Stimulated activated CD4-positive, alpha-beta T cell treated with anti-CD3 and anti-CD28 coated beads, Interleukin-15, amount 100 ng/mL, for 48 hours (primary cell): ENCODE measurements at regions not wholly inside any gene's neighbourhood (a gene's known extent, or its start where the extent isn't known, plus 50 kb on each side); places are given as distances from the start of the nearest gene placed in this dataset.
A peak's percentile ranks its signal among the peaks of the same experiment; 100 is the strongest.

Experiments used
- DNase-seq, 2 donors: peaks; one replicate each; pipeline ENCODE4 v3.0.0-alpha.2; 2020; ENCODE audit warnings: low read depth in 2 of 2

GRCh38 chr2:205902041-205902899 lies 183.7 kb downstream of the INO80D start:
- no peak for DNase-seq

- DNase-seq, result no peak
These were observed 184.5 kb downstream of the INO80D start for GRCh38 chr2:205901491-205901890.

- DNase-seq, result no peak
These were observed 187.2 kb downstream of the INO80D start for GRCh38 chr2:205898744-205899143.

GRCh38 chr2:205895981-205896655 lies 189.9 kb downstream of the INO80D start:
- DNase-seq, result no peak

- no peak for DNase-seq
These were observed 193.2 kb downstream of the INO80D start for GRCh38 chr2:205892665-205893259.

GRCh38 chr2:205892251-205892655 lies 193.7 kb downstream of the INO80D start:
- DNase-seq, result no peak

- DNase-seq, result no peak
These were observed 196.9 kb downstream of the INO80D start for GRCh38 chr2:205889114-205889513.

GRCh38 chr2:205887637-205888036 lies 198.3 kb downstream of the INO80D start:
- DNase-seq, result no peak

GRCh38 chr2:205885492-205886099 lies 200.4 kb downstream of the INO80D start:
- peak; percentile 47 to 52 for DNase-seq

- no peak for DNase-seq
These were observed 201.7 kb downstream of the NRP2 start for GRCh38 chr2:205883965-205884364.

GRCh38 chr2:205882806-205883425 lies 200.6 kb downstream of the NRP2 start:
- no peak for DNase-seq

- no peak for DNase-seq
These were observed 197.7 kb downstream of the NRP2 start for GRCh38 chr2:205880048-205880447.

- no peak for DNase-seq
These were observed 196.9 kb downstream of the NRP2 start for GRCh38 chr2:205878999-205879762.

- no peak for DNase-seq
These were observed 195.2 kb downstream of the NRP2 start for GRCh38 chr2:205877496-205877895.

GRCh38 chr2:205876127-205876526 lies 193.8 kb downstream of the NRP2 start:
- no peak for DNase-seq

- no peak for DNase-seq
These were observed 190.4 kb downstream of the NRP2 start for GRCh38 chr2:205872716-205873115.

- DNase-seq, result no peak
These were observed 187.1 kb downstream of the NRP2 start for GRCh38 chr2:205869439-205869838.

- DNase-seq, result peak; percentile 7 to 22
These were observed 186.6 kb downstream of the NRP2 start for GRCh38 chr2:205868773-205869333.

GRCh38 chr2:205868053-205868452 lies 185.8 kb downstream of the NRP2 start:
- DNase-seq, result no peak

GRCh38 chr2:205867371-205867770 lies 185.1 kb downstream of the NRP2 start:
- no peak for DNase-seq
